H1 (cell line): ENCODE measurements at regions not wholly inside any gene's neighbourhood (a gene's known extent, or its start where the extent isn't known, plus 50 kb on each side); places are given as distances from the start of the nearest gene placed in this dataset.

ENCODE experiments used
- CTCF ChIA-PET: fragments of 300-600 bp; sonication (Branson Sonifier 250); formaldehyde crosslinking; loops from one replicate; lab custom pipeline; 2021; ENCODE audit not compliant: partially characterized antibody; lab: Charles Lee
- POLR2A ChIA-PET: fragments of 300-600 bp; sonication (Branson Sonifier 250); formaldehyde crosslinking; loops from one replicate; lab custom pipeline; 2021; ENCODE audit warnings: inconsistent platforms; ENCODE audit not compliant: partially characterized antibody; lab: Charles Lee
- DNase-seq, 2 experiments: peaks; one replicate each; pipeline versions ENCODE4 v3.0.0 to v3.0.0-alpha.2; 2010 to 2022; ENCODE audit warnings: low spot score in 2 of 2, low read depth in 1 of 2, mixed read lengths in 1 of 2
- FAIRE-seq: peaks from 2 replicates; lab custom pipeline; 2011; peaks lifted over from hg19 to GRCh38; lab: Jason Lieb, UNC
- H2AFZ ChIP-seq: 2 replicates; pipeline ENCODE4 v1.8.1; 2012; ENCODE audit warnings: low read length, inconsistent platforms
- H2AK5ac ChIP-seq: 2 replicates; pipeline ENCODE4 v1.6.1; 2013; ENCODE audit warnings: low read depth, low read length
- H2BK120ac ChIP-seq: replicated peaks from 2 replicates; pipeline ENCODE3; 2013; ENCODE audit warnings: low read depth, low read length, inconsistent platforms
- H2BK12ac ChIP-seq: 2 replicates; pipeline ENCODE4 v1.6.1; 2013; ENCODE audit warnings: low read depth, low read length
- H2BK15ac ChIP-seq: 2 replicates; pipeline ENCODE4 v1.6.1; 2013; ENCODE audit warnings: low read length
- H2BK20ac ChIP-seq: 2 replicates; pipeline ENCODE4 v1.6.1; 2013; ENCODE audit warnings: low read length
- H2BK5ac ChIP-seq: 2 replicates; pipeline ENCODE4 v1.6.1; 2013; ENCODE audit warnings: low read depth, low read length
- H3K14ac ChIP-seq: 2 replicates; pipeline ENCODE4 v1.6.1; 2013; ENCODE audit warnings: inconsistent platforms; ENCODE audit not compliant: insufficient read length
- H3K18ac ChIP-seq: 2 replicates; pipeline ENCODE4 v1.6.1; 2013; ENCODE audit warnings: low read length; ENCODE audit errors: extremely low read depth
- H3K23ac ChIP-seq: 2 replicates; pipeline ENCODE4 v1.6.1; 2013; ENCODE audit warnings: inconsistent platforms; ENCODE audit not compliant: insufficient read length
- H3K23me2 ChIP-seq: 2 replicates; pipeline ENCODE4 v1.6.1; 2013; ENCODE audit warnings: low read depth, low read length
- H3K27ac ChIP-seq: 2 replicates; pipeline ENCODE4 v1.6.1; 2011; ENCODE audit warnings: low read depth, low read length, inconsistent platforms
- H3K27me3 ChIP-seq, 4 experiments: replicated peaks in 1 of 4; 1 replicate in 1 of 4; 2 replicates in 3 of 4; pipeline versions ENCODE4 v1.6.1 to v1.8.1; 2011 to 2013; ENCODE audit warnings: low read length in 3 of 4, mild to moderate bottlenecking in 3 of 4, inconsistent platforms in 2 of 4, mixed read lengths in 2 of 4, moderate library complexity in 1 of 4; ENCODE audit not compliant: control insufficient read depth in 3 of 4, insufficient read depth in 3 of 4; ENCODE audit errors: extremely low read depth in 1 of 4
- H3K36me3 ChIP-seq, 4 experiments: 2 replicates each; pipeline versions ENCODE4 v1.6.1 to v1.8.1; 2011 to 2013; ENCODE audit warnings: mild to moderate bottlenecking in 4 of 4, low read length in 3 of 4, moderate library complexity in 2 of 4, control low read depth in 1 of 4, inconsistent platforms in 1 of 4; ENCODE audit not compliant: insufficient read depth in 4 of 4, control insufficient read depth in 2 of 4
- H3K4ac ChIP-seq: replicated peaks from 2 replicates; pipeline ENCODE3; 2013; ENCODE audit warnings: low read length, low read depth, mixed read lengths, inconsistent platforms; ENCODE audit not compliant: insufficient read length
- H3K4me1 ChIP-seq, 4 experiments: replicated peaks in 1 of 4; 1 replicate in 1 of 4; 2 replicates in 3 of 4; pipeline versions ENCODE4 v1.6.1 to v1.8.1; 2011 to 2013; ENCODE audit warnings: low read length in 3 of 4, inconsistent platforms in 2 of 4, mixed read lengths in 1 of 4; ENCODE audit not compliant: insufficient read depth in 4 of 4, control insufficient read depth in 3 of 4
- H3K4me2 ChIP-seq, 2 experiments: 2 replicates each; pipeline versions ENCODE4 v1.6.1 to v1.8.1; 2011 to 2013; ENCODE audit warnings: low read depth in 2 of 2, low read length in 2 of 2, control low read depth in 1 of 2, inconsistent platforms in 1 of 2, mild to moderate bottlenecking in 1 of 2; ENCODE audit not compliant: insufficient read depth in 1 of 2
- H3K4me3 ChIP-seq, 4 experiments: fragments of 200-600, 300-600 bp in 1 of 4; sonication (generic), shearing (Covaris generic), sonication (Bioruptor Twin) in 1 of 4; 2 replicates each; pipeline versions ENCODE4 v1.5.1 to v1.8.1; 2011 to 2016; ENCODE audit warnings: low read length in 4 of 4, low read depth in 3 of 4, control low read depth in 2 of 4, inconsistent platforms in 2 of 4, mild to moderate bottlenecking in 2 of 4, mixed read lengths in 1 of 4, moderate library complexity in 1 of 4; ENCODE audit not compliant: insufficient read depth in 2 of 4; ENCODE audit errors: extremely low read depth in 1 of 4
- H3K56ac ChIP-seq: replicated peaks from 2 replicates; pipeline ENCODE3; 2013; ENCODE audit warnings: low read depth, mild to moderate bottlenecking, mixed read lengths, low read length, inconsistent platforms; ENCODE audit not compliant: insufficient read length
- H3K79me1 ChIP-seq: 2 replicates; pipeline ENCODE4 v1.6.1; 2013; ENCODE audit warnings: low read depth, low read length, control low read depth
- H3K79me2 ChIP-seq, 2 experiments: 2 replicates each; pipeline versions ENCODE4 v1.6.1 to v1.8.1; 2012 to 2013; ENCODE audit warnings: low read length in 2 of 2, mild to moderate bottlenecking in 2 of 2, inconsistent platforms in 1 of 2; ENCODE audit not compliant: insufficient read depth in 2 of 2, control insufficient read depth in 1 of 2
- H3K9ac ChIP-seq, 4 experiments: replicated peaks in 1 of 4; 1 replicate in 1 of 4; 2 replicates in 3 of 4; pipeline versions ENCODE4 v1.6.1 to v1.8.1; 2011 to 2013; ENCODE audit warnings: low read depth in 3 of 4, low read length in 3 of 4, control low read depth in 2 of 4, mild to moderate bottlenecking in 2 of 4, moderate library complexity in 2 of 4, inconsistent platforms in 1 of 4; ENCODE audit errors: extremely low read depth in 1 of 4
- H3K9me3 ChIP-seq, 2 experiments: 2 replicates each; pipeline versions ENCODE4 v1.6.1 to v1.8.1; 2012 to 2013; ENCODE audit warnings: mild to moderate bottlenecking in 2 of 2, moderate library complexity in 2 of 2, control low read depth in 1 of 2, inconsistent platforms in 1 of 2, low read depth in 1 of 2, low read length in 1 of 2, mixed read lengths in 1 of 2; ENCODE audit not compliant: insufficient read depth in 2 of 2
- H4K20me1 ChIP-seq, 2 experiments: replicated peaks in 1 of 2; 2 replicates each; pipeline versions ENCODE3 to v1.8.1; 2011 to 2013; ENCODE audit warnings: inconsistent platforms in 2 of 2, low read length in 2 of 2, mild to moderate bottlenecking in 1 of 2; ENCODE audit not compliant: insufficient read depth in 2 of 2, control insufficient read depth in 1 of 2
- H4K5ac ChIP-seq: 2 replicates; pipeline ENCODE4 v1.6.1; 2013; ENCODE audit warnings: low read length, low read depth, mixed read lengths, inconsistent platforms; ENCODE audit not compliant: insufficient read length
- H4K8ac ChIP-seq: 2 replicates; pipeline ENCODE4 v1.8.0; 2013; ENCODE audit warnings: mild to moderate bottlenecking, moderate library complexity, low read length, inconsistent platforms; ENCODE audit not compliant: insufficient read depth; ENCODE audit errors: extremely low read depth
- H4K91ac ChIP-seq: replicated peaks from 2 replicates; pipeline ENCODE3; 2013; ENCODE audit warnings: low read length, mixed read lengths, inconsistent platforms; ENCODE audit not compliant: insufficient read length
- BCL11A ChIP-seq, 2 experiments: IDR thresholded peaks; one replicate each; pipeline ENCODE4 v1.6.1; 2011; ENCODE audit warnings: low read depth in 2 of 2, low read length in 2 of 2, mild to moderate bottlenecking in 2 of 2
- EP300 ChIP-seq, 2 experiments: IDR thresholded peaks; 1 replicate in 1 of 2; 2 replicates in 1 of 2; pipeline ENCODE4 v1.6.1; 2011 to 2012; ENCODE audit warnings: low read depth in 2 of 2, low read length in 2 of 2, mild to moderate bottlenecking in 2 of 2, borderline replicate concordance in 1 of 2, inconsistent platforms in 1 of 2, moderate library complexity in 1 of 2
- HDAC6 ChIP-seq: IDR thresholded peaks from one replicate; pipeline ENCODE4 v1.7.1; 2012; ENCODE audit warnings: low read depth, mild to moderate bottlenecking, inconsistent platforms, low read length, moderate library complexity
- JUN ChIP-seq: IDR thresholded peaks from 2 replicates; pipeline ENCODE4 v1.6.1; 2011; ENCODE audit warnings: low read depth, mild to moderate bottlenecking, improper control_type of control experiment, low read length
- KDM5A ChIP-seq: fragments of 200-600 bp; IDR thresholded peaks from 2 replicates; pipeline ENCODE4 v1.7.1; 2012; ENCODE audit warnings: mild to moderate bottlenecking, low read length, inconsistent platforms, mixed read lengths
- RXRA ChIP-seq: IDR thresholded peaks from 2 replicates; pipeline ENCODE4 v1.6.1; 2011; ENCODE audit warnings: low read depth, mild to moderate bottlenecking, low read length, moderate library complexity; ENCODE audit not compliant: insufficient read depth
- SIN3A ChIP-seq, 2 experiments: IDR thresholded peaks in 1 of 2; conservative IDR thresholded peaks in 1 of 2; 2 replicates each; pipeline ENCODE4 v1.6.1; 2011 to 2012; ENCODE audit warnings: low read length in 2 of 2, improper control_type of control experiment in 1 of 2, low read depth in 1 of 2, mild to moderate bottlenecking in 1 of 2
- SP4 ChIP-seq: IDR thresholded peaks from 2 replicates; pipeline ENCODE4 v1.6.1; 2012; ENCODE audit warnings: low read length, inconsistent platforms
- TAF7 ChIP-seq: optimal IDR thresholded peaks from 2 replicates; pipeline ENCODE3; 2011; ENCODE audit warnings: low read depth, mild to moderate bottlenecking, inconsistent platforms, low read length, moderate library complexity, borderline replicate concordance
- WGBS, 2 experiments: shearing (Covaris generic) in 1 of 2; methylation state at CpG; one replicate each; pipeline versions ENCODE4 v1.1.6 to v1.1.7; 2013 to 2015; ENCODE audit warnings: low lambda C conversion rate in 2 of 2, mixed read lengths in 2 of 2, inconsistent platforms in 1 of 2, low coverage in 1 of 2, missing lambda C conversion rate in 1 of 2; ENCODE audit not compliant: insufficient replicate concordance in 2 of 2, insufficient coverage in 1 of 2, insufficient read length in 1 of 2; ENCODE audit errors: extremely low coverage in 1 of 2, missing lambda C conversion rate in 1 of 2; 5-methylcytosine and 5-hydroxymethylcytosine counted together

DNA sequence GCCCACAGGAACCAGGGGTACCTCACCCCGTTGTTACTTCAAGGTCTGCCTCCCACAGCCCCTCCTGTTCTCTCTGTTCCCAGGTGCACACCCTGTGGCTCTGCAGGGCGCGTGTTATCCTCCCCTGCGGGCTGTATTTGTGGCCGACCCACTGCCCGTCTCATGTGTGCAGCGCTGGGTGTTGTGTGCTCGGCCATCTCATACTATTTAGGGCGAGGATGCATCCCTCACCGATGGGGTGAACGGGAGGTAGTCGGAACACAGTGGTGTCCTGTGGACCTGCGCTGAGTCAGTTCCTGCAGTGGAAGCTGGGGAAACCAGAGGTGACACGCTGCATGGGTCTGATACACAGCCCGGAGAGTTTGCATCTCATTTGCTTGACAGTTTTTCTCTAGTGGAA lies 94.5 kb upstream of the SULF2 start:
- H3K4me2 ChIP-seq, result no peak overlapping the region
- H3K9me3 ChIP-seq, result peaks cover 0 to 2% of the 10 kb centered on the region in 2 experiments; a peak in 1 of 4 replicates
- DNase-seq, result no peak
- no peak overlapping the region for H4K5ac ChIP-seq
- POLR2A ChIA-PET, result no interaction called here
- no peak overlapping the region for H3K4ac ChIP-seq
- no peak overlapping the region; the same call in 1 of the 2 replicates for H2BK12ac ChIP-seq
- H3K27ac ChIP-seq, result no peak overlapping the region
- no peak overlapping the region for H2AK5ac ChIP-seq
- H3K4me3 ChIP-seq, result no peak overlapping the region
- H2BK20ac ChIP-seq, result no peak overlapping the region
- H2BK5ac ChIP-seq, result no peak overlapping the region
- H3K18ac ChIP-seq, result no peak overlapping the region
- H3K56ac ChIP-seq, result no peak overlapping the region
- no peaks in the 10 kb centered on the region for H3K36me3 ChIP-seq
- no peak overlapping the region for H3K9ac ChIP-seq
- H2BK120ac ChIP-seq, result no peak overlapping the region
- no peaks in the 10 kb centered on the region for H3K23me2 ChIP-seq
- FAIRE-seq, result no peak
- H3K79me2 ChIP-seq, result no peaks in the 10 kb centered on the region
- no peak overlapping the region for H3K14ac ChIP-seq
- H3K27me3 ChIP-seq, result no peaks in the 10 kb centered on the region
- H4K91ac ChIP-seq, result no peak overlapping the region
- CTCF ChIA-PET, result interaction anchor here (0.5 to 1.7 kb wide), 2 partner anchors 16 to 593 kb away, joined by 3 read pairs; no protein-coding TSS in a partner anchor
- WGBS, 2 experiments, result 96% methylated on average over 15 of the region's 15 CpGs; no CpG with 5 or more reads in 1 of the 2 experiments
- no peak overlapping the region for H3K23ac ChIP-seq
- H3K79me1 ChIP-seq, result no peaks in the 10 kb centered on the region
- H2AFZ ChIP-seq, result no peak overlapping the region
- no peaks in the 10 kb centered on the region for H4K20me1 ChIP-seq
- H2BK15ac ChIP-seq, result no peak overlapping the region
- H3K4me1 ChIP-seq, result no peaks in the 10 kb centered on the region
- no peak overlapping the region for H4K8ac ChIP-seq
- TF ChIP-seq RXRA (no peak), SIN3A (conservative IDR thresholded peaks at IDR 0.05 in 1 of 2, IDR thresholded peaks at IDR 0.05 in 1 of 2; ENCODE audit: low read depth in 1 of 2, low read length in 2 of 2) (no peak), KDM5A (no peak), SP4 (no peak), BCL11A (IDR thresholded peaks at IDR 0.05; ENCODE audit: low read depth in 2 of 2, low read length in 2 of 2) (no peak), HDAC6 (no peak), TAF7 (no peak), EP300 (IDR thresholded peaks at IDR 0.05; ENCODE audit: borderline replicate concordance in 1 of 2, low read depth in 2 of 2, low read length in 2 of 2) (no peak), JUN (no peak)
